Endothelial cell of umbilical vein (primary cell): ENCODE measurements at regions not wholly inside any gene's neighbourhood (a gene's known extent, or its start where the extent isn't known, plus 50 kb on each side); places are given as distances from the start of the nearest gene placed in this dataset.

Experiments used
- MYC ChIP-seq: IDR thresholded peaks from one replicate; pipeline ENCODE4 v1.6.1; 2011; ENCODE audit warnings: mild to moderate bottlenecking, low read depth, low read length
- POLR2AphosphoS5 ChIP-seq: IDR thresholded peaks from 2 replicates; pipeline ENCODE4 v1.6.1; 2012; ENCODE audit warnings: low read depth, mild to moderate bottlenecking, control low read depth, low read length, moderate library complexity; ENCODE audit not compliant: insufficient read depth
- TF ChIP-seq, protein P1 (sequence below), 2 donors: IDR thresholded peaks; 1 replicate in 1 of 2; 2 replicates in 1 of 2; pipeline ENCODE4 v1.5.1; 2011; ENCODE audit warnings: low read length in 2 of 2, mild to moderate bottlenecking in 2 of 2, moderate library complexity in 2 of 2, control low read depth in 1 of 2, inconsistent platforms in 1 of 2, low read depth in 1 of 2; ENCODE audit not compliant: insufficient read depth in 1 of 2; ENCODE audit errors: extremely low read depth in 1 of 2
- TF ChIP-seq, protein P2 (sequence below): IDR thresholded peaks from 2 replicates; pipeline ENCODE4 v1.6.1; 2011; ENCODE audit not compliant: insufficient read depth, insufficient read length

DNA sequence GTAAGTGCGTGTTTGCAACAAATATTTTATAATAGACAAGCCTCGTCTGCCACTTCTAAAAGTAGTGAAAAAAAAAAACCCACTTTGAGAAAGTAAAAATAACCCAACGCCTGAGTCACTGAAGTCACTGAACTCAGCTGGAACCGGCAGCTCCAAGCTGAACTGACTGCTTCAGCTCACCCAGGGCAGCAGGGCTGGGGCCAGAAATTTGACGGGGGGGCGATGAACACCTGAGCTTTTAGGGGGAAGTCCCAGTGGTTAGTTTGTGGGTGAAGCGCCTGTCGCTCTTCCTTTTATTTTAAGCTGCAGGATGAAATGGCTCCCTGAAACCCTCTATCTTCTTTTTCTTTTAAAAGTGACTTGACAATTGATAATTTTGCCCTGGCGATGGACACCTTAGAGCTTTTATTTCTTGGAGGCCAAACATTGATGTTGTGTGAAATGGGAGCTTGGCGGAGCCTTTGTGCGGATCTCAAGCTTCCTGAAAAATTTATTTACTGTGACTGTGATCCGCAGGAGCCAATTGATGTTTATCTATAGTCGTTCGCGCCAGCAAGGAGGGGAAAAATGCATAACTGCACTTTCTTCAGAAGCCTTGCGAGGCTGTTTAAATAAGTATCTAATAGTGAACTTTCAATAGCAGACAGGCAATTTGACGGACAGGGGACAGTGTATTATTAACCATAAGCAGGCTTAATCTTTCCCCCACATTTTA, 173.2 kb upstream of the MYL2 start:
- TF ChIP-seq, protein P1, sequence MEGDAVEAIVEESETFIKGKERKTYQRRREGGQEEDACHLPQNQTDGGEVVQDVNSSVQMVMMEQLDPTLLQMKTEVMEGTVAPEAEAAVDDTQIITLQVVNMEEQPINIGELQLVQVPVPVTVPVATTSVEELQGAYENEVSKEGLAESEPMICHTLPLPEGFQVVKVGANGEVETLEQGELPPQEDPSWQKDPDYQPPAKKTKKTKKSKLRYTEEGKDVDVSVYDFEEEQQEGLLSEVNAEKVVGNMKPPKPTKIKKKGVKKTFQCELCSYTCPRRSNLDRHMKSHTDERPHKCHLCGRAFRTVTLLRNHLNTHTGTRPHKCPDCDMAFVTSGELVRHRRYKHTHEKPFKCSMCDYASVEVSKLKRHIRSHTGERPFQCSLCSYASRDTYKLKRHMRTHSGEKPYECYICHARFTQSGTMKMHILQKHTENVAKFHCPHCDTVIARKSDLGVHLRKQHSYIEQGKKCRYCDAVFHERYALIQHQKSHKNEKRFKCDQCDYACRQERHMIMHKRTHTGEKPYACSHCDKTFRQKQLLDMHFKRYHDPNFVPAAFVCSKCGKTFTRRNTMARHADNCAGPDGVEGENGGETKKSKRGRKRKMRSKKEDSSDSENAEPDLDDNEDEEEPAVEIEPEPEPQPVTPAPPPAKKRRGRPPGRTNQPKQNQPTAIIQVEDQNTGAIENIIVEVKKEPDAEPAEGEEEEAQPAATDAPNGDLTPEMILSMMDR (IDR thresholded peaks at IDR 0.05; ENCODE audit: extremely low read depth in 1 of 2, insufficient read depth in 1 of 2, low read depth in 1 of 2, low read length in 2 of 2): no peak
- TF ChIP-seq POLR2AphosphoS5: no peak
- TF ChIP-seq, protein P2, sequence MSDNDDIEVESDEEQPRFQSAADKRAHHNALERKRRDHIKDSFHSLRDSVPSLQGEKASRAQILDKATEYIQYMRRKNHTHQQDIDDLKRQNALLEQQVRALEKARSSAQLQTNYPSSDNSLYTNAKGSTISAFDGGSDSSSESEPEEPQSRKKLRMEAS: no peak
- no peak for TF ChIP-seq MYC
